Midbrain (tissue), 1 donor: ENCODE measurements at regions not wholly inside any gene's neighbourhood (a gene's known extent, or its start where the extent isn't known, plus 50 kb on each side); places are given as distances from the start of the nearest gene placed in this dataset.
"Not testable (repeated sequence)": the region's sequence is repeated elsewhere in the genome, so short reads cannot be mapped to it uniquely, and the experiment has no call there.

Source experiments
- DNase-seq: peaks from one replicate; lab custom pipeline; 2025; lab: John Stamatoyannopoulos, UW

DNA sequence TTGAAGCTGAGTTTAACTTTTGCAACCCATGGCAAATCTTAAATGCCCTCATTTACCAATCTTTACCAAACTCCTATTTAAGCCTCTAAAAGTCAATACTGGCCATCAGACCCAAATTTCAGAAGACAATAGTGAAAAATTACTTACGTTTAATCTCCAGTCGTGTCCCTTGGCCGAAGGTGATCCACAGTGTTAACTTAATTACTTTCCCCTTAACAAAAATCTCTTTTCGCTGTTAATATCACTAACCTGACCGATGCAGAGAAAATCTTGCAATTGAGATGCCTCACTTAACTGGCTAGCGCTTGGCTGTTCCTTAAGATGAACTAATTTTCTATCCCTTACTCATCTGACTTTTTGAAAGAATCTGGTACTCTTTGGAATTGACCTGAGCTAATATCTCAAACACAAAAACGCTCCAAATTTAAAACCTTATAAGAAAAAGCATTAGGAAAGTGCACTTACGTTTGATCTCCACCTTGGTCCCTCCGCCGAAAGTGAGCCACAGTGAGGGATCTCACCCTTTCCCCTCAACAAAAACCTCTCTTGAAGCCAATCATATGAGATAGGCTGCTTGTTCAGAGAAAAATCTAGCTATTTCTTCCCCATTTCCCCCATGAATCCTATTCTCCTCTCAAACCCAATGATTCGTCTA, 169.1 kb downstream of the RPIA start:
- no peak for DNase-seq

DNA sequence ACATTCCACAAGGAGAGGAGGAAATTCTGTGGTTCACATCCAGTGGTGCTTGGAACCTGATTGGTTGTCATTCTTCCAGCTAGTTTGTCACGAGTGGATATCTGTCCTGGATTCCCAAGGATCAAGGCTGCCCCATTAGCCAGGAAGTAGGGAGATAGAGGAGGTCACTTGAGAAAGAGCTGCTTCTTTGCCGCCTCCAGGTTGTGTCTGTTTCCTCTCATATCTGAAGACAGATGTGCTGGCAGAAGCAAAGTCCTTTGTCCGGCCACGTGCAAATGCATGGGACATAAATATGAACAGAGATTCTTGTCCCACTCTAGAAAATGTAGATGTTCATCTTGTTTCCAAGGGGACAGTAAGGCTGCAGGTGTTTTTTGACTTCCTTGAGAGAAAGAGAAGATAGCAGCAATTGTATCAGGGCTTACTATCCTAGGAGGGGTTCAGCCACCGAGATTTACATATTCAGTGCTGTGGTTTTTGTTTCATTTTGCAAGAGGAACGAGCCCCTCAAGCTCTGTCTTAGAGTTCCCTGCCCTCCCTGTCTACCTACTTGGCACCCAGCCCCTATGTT, 174.4 kb downstream of the RPIA start:
- no peak for DNase-seq

DNA sequence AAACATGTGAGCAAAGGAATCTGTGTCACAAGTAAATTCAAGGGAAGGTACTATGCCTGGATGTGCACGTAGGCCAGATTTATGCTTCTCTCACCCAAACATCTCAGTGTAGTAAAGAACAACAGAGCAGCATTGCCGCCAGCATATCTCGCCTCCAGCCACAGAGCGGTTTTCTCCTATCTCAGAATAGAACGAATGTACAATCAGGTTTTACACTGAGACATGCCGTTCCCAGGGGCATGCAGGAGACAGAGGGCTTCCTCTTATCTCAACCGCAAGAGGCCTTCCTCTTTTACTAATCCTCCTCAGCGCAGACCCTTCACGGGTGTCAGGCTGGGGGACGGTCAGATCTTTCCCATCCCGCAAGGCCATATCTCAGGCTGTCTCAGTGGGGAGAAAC, 175.3 kb downstream of the RPIA start:
- no peak for DNase-seq

DNA sequence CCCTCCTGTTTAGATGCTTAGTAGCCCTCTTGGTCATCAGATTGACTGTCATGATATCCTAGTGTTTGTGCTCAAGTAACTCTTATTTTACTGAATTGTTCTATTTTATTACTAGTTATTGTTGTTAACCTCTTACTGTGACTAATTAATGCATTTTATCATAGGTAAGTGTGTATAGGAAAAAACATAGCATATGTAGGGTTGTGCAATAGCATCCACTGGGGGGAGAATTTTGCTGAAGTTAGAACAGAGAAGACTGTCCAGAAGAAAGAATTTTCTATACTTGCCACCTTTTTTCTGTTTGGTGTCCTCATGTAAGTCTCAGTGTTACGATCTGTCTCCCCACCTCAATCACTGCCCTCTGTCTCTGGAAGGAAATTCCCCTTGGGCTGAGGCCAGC, 177.4 kb downstream of the RPIA start:
- DNase-seq: no peak

DNA sequence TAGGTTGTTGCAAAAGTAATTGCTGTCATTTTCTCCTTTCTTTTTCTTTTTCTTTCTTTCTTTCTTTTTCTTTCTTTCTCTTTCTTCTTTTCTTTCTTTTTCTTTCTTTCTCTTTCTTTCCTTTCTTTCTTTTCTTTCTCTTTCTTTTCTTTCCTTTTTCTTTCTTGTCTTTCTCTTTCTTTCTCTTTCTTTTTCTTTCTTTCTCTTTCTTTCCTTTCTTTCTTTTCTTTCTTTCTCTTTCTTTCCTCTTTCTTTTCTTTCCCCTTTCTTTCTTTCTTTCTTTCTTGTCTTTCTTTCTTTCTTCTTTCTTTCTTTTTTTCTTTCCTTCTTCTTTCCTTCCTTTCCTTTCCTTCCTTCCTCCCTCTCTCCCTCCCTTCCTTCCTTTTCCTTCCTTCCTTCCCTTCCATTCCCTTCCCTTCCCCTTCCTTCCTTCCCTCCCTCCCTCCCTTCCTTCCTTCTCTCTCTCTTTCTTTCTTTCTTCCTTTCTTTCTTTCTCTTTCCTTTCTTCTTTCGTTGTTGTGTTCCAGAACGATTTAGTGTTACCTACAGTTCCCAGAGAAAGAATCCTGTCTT, 178.9 kb downstream of the RPIA start:
- DNase-seq: no peak

DNA sequence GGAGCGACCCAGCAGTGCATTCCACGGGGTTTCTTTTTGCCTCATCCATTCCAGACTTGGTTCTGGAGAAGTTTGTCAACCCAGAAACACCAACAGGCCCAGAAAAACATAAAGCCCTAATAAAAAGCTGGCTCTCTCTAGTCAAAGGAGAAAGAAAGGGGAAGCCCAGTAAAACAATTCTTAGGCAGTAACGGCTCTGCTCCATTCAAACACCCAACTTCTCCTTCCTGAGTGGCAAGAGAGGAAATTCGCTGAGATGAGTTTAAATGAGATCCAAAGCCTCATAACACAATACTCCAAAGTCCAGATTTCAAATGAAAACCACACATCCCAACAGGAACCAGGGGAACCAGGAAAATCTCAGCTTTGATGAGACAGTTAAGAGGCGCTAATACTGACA, 179.9 kb downstream of the RPIA start:
- DNase-seq: peak; percentile 6

DNA sequence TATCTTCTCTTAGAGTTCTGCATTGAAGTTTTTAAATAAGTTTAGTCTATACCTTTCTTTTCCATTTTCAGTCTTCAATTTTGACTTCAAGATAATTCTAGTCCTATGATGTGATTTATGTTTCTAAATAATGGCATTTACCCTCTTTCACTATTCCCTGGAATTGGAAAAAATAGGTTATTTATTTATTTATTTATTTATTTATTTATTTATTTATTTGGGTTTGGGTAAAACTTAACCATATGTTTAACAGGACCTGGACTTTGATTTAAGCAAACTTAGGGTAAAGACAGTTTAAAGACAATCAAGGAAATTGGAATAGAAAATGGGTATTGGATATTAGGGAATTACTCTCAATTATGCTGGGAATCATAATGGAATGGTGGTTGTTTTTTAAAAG, 182.1 kb downstream of the RPIA start:
- DNase-seq: no peak

DNA sequence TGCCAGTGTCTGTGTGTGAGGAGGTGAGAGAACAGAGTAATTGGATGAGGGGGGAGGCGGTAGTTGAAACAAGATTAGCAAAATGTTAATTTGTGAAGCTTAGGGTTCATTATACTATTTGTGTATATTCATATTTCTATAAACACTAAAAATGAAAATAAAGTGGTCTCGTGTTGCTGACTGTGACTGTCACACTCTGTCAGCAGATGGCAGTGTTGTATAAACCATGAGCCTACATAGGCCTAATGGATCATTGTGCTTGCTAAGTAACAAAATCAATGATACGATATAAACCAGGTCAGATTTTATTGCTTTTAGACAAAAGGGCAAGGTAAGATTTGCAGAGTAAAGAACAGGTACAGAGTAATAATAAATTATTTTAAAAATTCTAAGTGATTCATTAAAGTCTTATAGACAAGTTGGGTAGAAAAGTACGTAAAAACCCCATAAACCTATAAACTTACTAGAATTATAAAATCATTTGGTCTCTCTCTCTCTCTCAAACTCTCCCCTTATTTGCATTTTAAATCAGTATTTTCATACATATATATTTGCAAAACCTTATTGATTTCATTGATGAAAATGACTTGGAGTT, 182.7 kb downstream of the RPIA start:
- DNase-seq: peak; percentile 70

DNA sequence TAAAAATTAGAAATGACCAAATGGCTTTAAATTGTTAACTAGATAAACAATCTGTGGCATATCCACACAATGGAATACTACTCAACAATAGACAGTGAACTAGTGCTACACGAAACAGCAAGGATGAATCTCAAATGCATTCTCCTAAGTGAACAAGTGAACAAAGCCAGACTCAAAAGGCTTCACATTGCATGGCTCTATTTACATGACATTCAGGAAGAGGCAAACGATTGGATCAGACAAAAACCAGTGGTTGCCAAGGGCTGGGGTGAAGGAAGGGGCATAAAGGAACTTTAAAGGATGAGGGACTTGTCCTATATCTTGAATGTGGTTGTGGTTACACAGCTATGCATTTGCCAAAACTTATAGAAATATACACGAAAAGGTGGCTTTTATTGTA, 184.3 kb downstream of the RPIA start:
- no peak for DNase-seq

DNA sequence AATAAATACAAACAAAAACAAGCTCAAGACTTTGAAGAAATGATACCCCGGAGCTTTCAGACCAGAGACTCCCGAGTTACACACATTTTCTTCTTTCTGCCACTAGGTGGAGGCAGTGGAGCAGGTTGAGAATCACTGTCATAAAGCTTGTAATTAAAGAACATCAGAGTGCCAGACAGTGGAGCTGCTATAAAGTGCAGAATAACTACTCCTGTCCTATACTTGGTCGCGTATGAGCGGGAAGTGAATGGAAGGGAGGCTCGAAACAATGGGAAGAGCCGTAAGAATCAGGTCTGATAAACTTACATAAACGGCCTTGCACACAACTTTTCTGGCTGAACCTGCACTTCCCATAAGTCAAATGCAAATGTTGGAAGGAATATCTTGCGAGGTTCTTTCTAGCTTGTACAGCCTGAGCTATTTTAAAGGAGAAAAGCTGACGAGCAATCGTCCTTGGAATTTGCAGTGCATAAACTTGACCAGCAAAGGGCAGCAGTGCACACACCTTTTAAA, 189.0 kb downstream of the RPIA start:
- peak; percentile 57 for DNase-seq

DNA sequence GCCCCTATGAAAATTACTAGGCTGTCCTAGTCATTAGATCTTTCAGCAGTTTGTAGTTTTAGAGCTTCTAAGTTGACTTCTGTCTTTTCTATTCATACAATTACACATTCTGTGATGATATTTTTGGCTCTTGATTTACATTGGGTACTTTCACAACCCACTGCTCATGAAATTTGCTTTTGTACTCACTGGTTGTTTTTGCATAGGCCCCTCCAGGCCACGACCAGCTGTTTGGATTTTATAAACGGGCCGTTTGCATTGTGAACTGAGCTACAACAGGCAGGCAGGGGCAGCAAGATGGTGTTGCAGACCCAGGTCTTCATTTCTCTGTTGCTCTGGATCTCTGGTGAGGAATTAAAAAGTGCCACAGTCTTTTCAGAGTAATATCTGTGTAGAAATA, 193.8 kb downstream of the RPIA start:
- no peak for DNase-seq

DNA sequence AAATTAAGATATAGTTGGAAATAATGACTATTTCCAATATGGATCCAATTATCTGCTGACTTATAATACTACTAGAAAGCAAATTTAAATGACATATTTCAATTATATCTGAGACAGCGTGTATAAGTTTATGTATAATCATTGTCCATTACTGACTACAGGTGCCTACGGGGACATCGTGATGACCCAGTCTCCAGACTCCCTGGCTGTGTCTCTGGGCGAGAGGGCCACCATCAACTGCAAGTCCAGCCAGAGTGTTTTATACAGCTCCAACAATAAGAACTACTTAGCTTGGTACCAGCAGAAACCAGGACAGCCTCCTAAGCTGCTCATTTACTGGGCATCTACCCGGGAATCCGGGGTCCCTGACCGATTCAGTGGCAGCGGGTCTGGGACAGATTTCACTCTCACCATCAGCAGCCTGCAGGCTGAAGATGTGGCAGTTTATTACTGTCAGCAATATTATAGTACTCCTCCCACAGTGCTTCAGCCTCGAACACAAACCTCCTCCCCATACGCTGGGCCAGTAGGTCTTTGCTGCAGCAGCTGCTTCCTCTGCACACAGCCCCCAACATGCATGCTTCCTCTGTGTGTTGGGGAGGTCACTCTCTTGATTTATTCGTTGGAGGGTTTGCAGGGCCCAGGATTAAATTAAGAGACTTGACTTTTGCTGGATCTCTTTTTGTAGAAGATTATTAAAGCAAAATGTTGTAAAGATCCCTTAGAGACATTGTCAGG, 194.4 kb downstream of the RPIA start:
- no peak for DNase-seq

DNA sequence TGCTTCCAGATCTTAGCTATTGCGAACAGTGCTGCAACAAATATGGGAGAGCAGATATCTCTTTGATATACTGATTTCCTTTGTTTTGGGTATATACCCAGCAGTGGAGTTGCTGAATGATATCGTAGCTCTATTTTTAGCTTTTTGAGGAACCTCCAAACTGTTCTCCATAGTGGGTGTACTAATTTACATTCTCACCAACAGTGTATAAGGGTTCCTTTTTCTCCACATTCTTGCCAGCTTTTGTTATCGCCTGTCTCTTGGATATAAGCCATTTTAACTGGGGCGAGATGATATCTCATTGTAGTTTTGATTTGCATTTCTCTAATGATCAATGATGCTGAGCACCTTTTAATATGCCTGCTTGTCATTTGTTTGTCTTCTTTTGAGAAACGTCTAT, 196.0 kb downstream of the RPIA start:
- not testable (repeated sequence) for DNase-seq

DNA sequence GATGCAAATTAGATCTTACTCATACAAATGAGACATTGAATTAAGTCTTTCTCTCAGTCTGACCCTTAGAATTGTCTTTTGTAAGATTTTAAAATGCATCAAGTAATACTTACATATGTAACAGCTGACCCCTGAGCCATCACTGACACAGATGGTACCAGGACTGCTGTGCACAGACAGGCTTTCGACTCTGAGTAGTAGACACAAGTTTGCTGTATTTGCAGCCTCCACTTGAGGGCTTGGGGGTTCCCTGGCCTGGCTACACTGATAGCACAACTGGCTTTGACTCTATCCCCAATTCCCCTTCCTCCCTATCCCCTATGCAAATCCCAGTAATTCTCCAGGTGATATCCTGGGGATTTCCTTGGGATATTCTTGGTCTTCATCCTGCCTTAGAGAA, 200.7 kb downstream of the RPIA start:
- DNase-seq: no peak

DNA sequence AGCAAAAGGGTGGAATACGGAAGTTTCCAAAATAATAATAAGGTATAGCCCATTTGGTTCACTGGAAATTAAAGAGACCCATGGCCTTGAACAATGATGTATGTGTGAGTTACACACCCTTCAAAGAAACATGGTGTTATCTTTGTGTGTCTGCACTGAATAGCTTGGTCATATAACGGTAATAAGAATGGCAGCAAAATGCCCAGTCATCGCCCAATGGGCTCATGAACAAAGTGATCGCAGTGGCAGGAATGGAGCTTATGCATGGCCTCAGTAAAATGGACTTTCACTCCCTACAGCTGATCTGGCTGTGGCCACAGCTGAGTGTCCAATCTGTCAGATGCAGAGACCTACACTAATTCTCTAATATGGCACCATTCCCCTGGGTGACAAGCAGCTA, 201.3 kb downstream of the RPIA start:
- DNase-seq: no peak

DNA sequence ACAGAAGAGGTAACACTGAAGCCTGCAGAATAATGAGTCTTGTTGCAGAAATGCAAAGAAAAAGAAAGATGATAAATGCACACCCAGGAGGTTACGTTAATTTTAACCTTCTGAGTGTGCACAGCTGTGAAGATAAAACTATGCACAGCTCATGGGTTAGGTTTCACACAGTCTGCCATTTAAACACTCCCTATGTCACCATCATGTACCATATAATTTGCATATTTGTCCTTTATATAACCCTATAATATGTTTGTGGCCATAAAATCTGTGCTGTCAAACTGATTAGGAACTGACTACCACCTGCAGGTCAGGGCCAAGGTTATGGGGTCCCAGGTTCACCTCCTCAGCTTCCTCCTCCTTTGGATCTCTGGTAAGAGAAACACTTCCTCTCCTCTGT, 205.5 kb downstream of the RPIA start:
- DNase-seq: no peak

DNA sequence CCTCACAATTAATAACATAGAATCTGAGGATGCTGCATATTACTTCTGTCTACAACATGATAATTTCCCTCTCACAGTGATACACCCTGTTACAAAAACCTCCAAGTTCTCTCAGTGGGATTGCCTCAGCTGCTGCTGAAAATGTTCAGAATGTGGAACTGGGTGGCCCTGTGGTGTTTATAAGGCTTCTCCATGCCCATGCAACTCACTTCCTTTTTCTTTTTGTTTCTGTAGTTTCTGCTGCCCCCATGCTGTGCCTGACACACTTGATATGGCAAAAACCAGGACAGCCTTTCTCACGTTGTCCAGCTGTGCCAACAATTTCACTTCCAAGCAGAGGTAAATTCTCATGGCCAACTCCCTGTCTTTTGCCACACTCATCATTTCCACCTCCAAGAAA, 206.2 kb downstream of the RPIA start:
- no peak for DNase-seq

DNA sequence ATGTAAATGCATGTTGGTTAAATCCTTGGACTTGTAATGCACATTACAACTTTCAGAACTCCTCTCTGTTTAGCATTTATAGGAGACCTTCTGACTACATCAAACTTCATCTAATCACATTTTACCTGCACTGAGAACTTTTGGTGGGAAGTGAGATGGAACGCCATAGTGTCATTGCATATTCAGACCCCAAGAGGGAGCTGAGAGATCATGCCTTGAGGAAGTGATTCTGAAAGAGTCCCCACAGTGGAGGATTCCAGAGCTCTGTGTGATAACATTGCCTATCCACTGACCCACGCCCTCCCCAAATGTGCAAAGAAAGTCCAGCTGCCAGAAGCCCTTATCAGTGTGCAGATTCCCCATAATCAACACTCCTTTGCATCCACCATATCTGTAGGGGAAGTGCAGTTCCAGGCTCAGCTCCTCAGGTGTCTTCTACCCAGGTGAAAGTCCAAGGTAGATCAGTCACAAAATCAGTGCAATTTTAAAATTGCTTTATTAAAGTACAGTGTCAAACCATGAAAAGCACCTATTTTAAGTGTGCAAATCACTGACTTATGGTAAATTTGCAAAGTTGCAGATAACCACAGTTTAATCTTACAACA, 212.4 kb downstream of the RPIA start:
- peak; percentile 36 for DNase-seq

DNA sequence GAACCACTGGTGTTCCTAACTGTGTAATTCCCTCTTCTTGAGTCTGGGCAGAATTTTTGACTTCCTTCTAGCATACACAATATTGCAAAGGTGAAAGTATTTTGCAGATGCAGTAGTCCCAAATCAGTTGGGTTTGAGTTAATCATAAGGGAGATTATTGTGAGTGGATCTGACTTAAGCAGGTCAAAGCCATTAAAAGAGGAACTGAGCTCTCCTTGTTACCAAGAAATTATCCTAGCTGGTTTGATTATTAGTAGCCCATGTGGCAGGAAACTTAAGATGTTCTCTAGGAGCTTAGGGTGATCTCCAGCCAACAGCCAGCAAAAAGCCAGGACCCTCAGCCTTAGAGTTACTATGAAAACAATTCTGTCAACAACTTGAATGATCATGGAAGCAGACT, 221.8 kb downstream of the RPIA start:
- no peak for DNase-seq

DNA sequence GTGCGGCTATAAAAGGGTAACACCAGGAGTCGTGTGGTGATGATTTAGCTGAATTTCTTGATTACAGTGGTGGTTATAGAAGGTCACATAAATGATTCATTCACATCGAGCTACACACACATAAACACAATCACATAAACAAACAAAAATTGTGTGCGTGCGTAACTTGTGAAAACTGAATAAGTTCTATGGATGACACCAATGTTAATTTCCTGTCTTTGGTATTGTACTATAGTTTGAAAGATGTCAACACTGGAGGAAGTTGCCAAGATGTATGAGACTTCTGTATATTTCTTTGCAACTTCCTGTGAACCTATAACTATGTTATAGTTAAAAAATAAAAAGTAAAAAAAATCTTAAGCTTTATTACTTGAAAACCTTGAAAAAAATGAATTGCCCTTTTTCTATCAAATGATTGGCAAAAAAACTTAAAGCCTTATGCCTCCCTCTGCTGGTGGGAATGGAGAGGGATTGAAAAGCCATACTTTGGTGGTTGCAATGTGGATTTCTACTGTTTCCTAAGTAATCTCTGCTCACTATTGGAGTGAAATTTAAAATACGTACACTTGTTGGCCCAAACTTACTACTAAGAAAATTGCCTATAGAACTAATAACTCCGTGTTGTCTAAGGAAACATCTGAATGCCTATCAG, 227.7 kb downstream of the RPIA start:
- no peak for DNase-seq

DNA sequence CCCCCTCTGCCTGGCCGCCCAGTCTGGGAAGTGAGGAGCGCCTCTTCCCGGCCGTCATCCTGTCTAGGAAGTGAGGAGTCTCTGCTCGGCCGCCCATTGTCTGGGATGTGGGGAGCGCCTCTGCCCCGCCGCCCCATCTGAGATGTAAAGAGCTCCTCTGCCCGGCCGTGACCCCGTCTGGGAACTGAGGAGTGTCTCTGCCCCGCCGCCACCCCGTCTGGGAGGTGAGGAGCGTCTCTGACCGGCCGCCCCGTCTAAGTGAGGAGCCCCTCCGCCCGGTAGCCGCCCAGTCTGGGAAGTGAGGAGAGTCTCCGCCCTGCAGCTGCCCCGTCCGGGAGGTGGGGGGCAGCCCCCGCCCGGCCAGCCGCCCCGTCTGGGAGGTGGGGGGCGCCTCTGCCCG, 228.9 kb downstream of the RPIA start:
- not testable (repeated sequence) for DNase-seq

DNA sequence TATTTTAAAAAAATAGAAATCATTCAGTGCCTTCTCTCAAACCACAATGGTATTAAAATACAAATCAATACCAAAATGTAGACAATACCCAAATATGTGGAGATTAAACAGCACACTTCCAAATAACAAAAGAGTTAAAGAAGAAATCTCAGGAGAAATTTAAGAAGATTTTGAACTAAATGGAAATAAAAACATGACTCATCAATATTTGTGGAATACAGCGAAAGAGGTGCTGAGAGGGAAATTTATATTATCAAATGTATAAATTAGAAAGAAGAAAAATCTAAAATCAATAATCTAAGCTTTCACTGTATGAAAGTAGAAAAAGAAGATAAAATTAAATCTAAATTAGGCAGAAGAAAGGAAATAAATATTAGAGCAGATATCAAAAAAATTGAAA, 233.1 kb downstream of the RPIA start:
- DNase-seq: no peak
